Stromal cell of bone marrow (primary cell): ENCODE measurements at regions not wholly inside any gene's neighbourhood (a gene's known extent, or its start where the extent isn't known, plus 50 kb on each side); places are given as distances from the start of the nearest gene placed in this dataset.
"Not testable (repeated sequence)": the region's sequence is repeated elsewhere in the genome, so short reads cannot be mapped to it uniquely, and the experiment has no call there.

Experiments used
- DNase-seq: peaks from one replicate; pipeline ENCODE4 v3.0.0-alpha.2; 2012; ENCODE audit warnings: low read depth

DNA sequence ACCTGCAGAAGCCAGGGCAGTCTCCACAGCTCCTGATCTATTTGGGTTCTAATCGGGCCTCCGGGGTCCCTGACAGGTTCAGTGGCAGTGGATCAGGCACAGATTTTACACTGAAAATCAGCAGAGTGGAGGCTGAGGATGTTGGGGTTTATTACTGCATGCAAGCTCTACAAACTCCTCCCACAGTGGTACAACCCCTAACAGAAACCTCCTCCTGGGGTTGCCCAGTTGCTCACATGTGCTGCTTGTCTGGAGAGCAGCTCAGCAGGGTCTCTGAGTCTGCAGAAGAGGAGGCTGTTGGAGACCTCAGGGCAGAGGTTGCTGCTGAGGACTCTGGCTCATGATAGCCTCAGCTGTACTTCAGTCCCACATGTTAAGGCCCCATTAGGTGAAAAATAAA, 1269.1 kb downstream of the RPIA start:
- not testable (repeated sequence) for DNase-seq

DNA sequence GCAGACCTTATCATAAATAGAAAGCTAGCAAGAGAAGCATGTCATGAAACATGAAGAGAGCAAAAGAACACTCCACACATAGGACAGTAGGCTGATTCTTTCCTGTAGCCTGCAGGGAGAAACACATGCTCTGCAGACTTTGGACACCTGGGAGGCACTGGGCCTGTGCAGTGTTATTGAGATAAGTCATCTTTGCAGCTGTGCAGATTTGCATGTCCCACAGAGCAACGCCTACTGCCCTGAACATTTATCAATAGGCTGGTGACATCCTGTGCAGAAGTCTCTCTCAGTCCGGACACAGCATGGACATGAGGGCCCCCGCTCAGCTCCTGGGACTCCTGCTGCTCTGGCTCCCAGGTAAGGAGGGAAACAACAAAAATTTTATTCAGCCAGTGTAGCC, 1277.1 kb downstream of the RPIA start:
- not testable (repeated sequence) for DNase-seq

DNA sequence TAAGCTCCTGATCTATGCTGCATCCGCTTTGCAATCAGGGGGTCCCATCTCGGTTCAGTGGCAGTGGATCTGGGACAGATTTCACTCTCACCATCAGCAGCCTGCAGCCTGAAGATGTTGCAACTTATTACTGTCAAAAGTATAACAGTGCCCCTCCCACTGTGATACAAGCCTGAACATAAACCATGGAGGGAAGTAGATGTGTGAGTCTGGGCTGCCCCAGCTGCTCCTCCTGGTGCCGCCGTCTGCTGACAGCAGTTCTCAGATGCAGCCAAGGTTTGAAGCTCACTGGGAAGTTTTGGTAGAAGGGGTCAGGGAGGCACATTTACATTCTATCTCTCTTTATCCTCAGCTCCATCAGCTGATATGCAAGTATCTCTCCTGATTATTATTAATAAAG, 1277.7 kb downstream of the RPIA start:
- DNase-seq = not testable (repeated sequence)

DNA sequence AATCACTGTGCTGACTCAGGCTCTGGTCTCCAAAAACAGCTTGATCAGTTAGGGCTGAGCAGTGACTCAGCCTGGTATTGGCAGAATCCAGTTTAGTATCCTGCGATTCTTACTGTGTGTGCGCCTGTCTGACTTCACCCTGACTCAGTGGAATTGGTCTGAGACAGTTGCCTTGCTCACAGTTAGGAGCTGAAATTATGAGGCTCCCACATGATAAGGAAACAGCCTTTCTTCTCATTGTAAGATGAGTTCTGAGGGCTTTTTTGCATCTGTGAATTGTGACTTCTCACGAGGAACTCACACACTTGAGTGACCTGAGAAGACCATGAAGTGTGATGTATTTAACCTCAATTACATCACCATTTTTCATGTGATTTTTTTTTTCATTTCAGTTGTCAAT, 1282.4 kb downstream of the RPIA start:
- DNase-seq = peak; percentile 93

DNA sequence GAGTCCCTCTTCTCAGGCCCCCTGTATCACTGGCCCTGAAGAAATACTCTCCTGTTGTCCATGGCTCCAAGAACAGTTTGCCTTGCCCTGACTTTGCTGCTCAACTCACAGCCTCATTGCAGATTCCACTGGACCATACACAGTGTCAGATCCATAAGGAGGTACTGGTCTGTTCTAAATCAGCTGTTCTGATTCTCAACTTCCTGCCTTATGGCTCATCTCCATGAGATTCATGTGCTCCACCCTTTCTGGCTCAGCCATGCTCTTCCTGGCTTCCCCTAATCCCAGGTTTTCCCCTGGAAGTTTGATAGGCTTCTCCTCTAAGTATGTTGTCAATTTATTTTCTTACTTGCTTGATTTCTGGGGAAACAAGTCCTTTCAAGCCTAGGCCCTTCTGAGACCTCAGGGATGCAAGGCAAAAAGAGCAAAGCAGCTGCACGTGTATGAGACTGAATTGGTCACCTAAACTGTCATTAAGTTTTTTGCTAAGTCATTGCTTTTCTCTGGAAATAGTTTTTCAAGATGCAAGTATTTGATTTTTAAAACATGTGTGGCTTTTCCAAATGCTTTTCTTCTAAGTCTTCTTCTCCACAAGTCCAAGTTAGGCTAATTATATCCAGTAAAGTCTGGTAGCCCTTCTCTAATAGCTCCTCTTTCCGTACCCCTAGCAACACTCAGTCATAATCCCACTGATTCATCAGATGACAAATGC, 1288.5 kb downstream of the RPIA start:
- DNase-seq = not testable (repeated sequence)

DNA sequence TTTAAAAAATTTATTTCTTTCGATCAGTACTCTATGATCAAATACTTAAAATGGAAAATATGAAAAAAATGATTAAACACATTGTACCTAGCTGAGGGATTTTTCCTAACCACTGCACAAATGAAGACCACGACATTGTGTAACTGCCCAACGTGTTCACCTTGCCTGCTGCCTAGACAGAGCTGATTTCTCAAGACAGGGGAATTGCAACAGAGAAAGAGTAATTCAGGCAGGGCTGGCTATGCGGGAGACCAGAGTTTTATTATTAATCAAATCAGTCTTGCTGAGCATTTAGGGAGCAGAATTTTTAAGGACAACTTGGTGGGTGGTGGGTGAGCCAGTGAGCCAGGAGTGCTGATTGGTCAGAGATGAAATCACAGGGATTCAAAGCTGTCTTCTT, 1290.8 kb downstream of the RPIA start:
- not testable (repeated sequence) for DNase-seq

DNA sequence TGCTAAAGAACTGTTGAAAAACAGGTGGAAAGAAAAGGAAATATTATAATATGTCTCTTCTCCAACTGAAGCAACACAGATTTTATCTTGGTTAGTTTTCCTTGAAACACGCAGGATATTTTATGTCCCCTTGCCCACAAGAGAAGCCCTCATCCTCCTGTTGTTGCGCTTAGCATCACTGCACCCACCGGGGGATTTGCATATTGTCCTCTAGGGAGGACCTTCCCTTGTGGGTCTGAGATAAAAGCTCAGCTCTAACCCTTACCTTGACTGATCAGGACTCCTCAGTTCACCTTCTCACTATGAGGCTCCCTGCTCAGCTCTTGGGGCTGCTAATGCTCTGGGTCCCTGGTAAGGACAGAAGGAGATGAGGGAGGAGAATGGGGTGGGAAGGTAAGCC, 1294.2 kb downstream of the RPIA start:
- not testable (repeated sequence) for DNase-seq

DNA sequence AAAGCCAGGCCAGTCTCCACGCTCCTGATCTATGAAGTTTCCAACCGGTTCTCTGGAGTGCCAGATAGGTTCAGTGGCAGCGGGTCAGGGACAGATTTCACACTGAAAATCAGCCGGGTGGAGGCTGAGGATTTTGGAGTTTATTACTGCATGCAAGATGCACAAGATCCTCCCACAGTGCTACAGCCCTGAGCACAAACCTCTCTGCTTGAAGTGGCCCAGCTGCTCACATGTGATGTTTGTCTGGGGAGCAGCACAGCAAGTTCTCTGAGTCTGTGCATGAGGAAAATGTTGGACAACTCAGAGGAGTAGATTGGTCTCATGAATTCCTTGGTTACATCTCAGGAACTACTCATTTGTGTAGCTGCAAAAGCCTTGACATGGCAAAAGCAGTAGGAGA, 1295.1 kb downstream of the RPIA start:
- not testable (repeated sequence) for DNase-seq

DNA sequence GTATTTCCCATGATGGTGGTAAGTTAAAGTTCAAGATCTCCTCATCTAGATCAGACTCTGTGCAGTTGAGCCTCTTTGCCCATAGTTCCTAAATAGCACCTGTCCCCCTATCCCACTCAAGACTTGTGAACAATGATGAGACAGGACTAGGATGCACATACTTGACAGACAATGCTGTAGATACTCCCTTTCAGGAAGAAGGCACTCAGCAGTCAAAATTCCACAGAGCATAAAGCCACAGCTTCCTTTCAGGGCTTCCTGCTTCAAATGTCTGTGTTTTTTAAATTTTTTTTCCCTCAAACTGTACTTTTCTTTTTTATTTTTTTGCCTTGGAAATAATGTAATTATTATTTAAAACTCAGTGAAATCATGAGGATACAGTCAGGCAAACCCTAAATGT, 1305.3 kb downstream of the RPIA start:
- not testable (repeated sequence) for DNase-seq

DNA sequence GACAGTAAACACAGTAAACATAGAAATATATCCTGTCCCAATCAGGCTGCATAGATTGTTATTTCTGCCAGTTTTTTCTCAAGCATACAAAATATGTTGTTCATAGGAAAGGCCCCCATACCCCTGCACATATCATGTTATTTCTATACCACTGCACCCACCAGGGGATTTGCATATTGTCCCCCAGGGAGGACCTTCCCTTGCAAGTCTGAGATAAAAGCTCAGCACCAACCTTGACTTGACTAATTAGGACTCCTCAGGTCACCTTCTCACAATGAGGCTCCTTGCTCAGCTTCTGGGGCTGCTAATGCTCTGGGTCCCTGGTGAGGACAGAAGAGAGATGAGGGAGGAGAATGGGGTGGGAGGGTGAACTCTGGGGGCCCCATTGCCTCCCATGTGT, 1313.1 kb downstream of the RPIA start:
- not testable (repeated sequence) for DNase-seq

DNA sequence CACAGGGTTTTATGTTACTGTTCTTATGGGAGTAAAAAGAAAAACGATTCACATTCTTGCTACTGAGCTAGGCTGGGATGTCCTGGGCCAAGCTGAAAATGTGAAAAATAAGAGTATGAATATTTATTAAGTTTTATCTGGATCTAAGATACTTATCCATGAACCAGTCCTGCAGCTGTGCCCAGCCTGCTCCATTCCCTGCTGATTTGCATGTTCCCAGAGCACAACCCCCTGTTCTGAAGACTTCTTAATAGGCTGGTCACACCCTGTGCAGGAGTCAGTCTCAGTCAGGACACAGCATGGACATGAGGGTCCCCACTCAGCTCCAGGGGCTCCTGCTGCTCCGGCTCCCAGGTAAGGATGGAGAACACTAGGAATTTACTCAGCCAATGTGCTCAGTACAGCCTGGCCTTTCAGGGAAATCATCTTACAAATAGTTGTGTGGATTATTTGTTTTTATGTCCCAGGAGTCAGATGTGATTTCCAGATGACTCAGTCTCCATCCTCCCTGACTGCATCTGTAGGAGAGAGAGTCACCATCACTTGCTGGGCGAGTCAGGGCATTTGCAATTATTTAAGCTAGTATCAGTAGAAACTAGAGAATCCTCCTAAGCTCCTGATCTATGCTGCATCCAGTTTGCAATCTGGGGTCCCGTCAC, 1319.1 kb downstream of the RPIA start:
- DNase-seq = peak; percentile 25

DNA sequence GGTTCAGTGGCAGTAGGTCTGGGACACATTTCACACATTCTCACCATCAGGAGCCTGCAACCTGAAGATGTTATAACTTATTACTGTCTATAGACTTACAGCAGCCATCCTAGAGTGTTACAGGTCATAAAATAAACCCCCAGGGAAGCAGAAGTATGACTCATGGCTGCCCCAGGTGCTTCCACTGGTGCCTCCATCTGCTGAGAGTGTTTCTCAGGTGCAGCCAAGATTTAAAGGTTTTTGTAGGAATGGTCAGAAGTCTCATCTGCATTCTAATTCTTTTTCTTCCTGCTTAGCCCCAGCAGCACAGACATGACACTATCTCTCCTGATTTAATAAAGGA, 1319.6 kb downstream of the RPIA start:
- not testable (repeated sequence) for DNase-seq

DNA sequence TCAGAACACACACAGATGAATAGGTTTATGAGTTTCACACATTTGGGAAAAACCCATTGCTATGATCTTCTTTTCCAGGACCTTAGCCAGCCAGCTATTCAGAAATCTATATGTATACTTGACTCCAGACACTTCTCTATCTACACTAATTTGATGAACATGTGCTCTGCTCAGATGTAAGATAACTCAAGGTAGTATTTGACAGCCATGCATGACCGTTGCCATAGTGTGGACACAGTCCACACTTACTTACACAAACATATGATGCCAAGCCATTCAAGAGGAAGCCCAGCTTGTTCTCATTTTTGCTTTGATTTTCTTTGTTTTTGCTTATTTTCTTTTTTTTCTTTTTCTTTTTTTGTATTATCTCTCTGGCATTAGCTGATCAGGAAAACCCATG, 1328.4 kb downstream of the RPIA start:
- DNase-seq = not testable (repeated sequence)

DNA sequence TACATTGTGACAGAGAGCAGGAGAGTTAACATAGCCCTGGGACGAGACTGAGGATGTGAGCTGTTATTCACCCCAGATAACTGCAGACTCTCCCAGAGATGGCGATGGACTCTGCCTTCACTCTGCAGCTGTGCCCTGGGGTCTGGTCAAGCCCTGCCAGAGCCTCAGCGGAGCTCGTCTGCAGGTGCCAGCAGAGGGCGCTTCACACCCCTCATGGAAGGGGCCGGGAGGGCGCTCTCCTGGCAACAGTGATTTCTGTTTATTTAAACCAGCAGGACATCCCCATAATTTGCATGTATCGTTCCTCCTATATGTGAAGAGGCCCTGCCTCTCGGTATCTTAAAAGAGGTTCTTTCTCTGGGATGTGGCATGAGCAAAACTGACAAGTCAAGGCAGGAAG, 1329.8 kb downstream of the RPIA start:
- not testable (repeated sequence) for DNase-seq

DNA sequence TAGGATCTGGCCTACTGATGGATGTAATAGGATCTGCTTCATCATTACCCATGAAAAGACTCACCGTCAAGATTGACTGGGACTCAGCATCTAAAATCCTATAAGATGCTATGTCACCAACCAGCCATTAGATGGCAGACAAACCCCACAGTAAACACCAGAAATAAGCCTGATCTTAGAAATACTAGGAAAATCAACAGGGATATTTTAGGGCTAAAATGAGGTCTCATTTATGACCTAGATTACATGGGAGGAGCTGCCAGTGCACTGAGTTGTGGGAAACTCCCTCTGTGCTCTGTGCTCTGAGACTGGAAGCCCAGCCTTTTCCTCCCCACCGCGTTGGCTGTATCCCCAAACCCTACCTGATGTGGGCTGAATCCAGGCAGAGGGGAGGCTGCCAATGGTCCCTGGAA, 1335.8 kb downstream of the RPIA start:
- not testable (repeated sequence) for DNase-seq

DNA sequence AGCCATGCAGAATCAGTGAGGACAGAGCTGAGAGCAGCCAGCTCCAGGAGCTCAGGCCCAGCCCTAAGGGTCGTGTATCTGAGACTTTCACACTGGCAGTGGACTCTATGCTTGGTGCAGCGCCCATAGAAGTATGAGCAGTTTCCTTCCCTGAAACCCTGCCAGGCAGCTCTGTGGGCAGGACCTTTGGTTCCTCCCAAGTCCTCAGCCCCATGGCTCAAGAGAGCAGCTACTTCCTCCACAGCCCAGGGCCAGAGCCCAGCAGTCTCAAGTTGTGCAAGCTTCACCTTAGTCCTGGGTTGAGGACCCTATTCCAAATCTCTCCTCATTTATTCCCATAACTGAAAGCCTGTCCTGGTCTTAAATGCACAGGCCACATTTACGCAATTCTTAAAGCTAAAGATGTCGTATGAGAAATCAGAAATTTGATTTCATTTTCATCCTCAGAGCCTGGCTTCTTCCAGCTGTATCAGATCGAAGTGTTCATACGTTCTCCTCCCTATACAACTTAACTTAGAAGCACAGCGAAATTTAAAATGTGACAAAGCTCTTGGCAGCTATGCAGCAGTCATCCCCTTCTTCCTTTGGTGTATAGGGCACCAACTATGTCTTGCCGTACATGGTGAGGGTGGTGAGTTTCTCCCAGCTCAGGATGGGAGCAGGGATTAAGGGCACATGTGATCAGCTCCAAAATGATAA, 1337.1 kb downstream of the RPIA start:
- not testable (repeated sequence) for DNase-seq

DNA sequence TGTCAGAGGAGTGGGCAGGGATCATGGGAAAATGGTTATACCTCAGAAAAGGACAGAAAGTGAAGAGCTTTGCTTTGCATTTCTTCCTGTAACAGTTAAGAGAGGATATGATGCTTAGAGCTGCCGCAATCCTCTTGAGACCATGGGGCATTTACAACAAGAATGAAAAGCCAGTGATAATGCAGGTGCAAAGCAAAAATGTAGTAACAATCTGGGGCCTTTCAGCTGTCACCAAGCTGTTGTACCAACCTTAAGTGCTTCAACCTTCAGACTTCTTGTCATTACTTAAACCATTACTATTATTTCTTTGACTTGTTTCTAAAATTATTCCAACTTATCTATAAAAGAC, 1337.6 kb downstream of the RPIA start:
- not testable (repeated sequence) for DNase-seq

DNA sequence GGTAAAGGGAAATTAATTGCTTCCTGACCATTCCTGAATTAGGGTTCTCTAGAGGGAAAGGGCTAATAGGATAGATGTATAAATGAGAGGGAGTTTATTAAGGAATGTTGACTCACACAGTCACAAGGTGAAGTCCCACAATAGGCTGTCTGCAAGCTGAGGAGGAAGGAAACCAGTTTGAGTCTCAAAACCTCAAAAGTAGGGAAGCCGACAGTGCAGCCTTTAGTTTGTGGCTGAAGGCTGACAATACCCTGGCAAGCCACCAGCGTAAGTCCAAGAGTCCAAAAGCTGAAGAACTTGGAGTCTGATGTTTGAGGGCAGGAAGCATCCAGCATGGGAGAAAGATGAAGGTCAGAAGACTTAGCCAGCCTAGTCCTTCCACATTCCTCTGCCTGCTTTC, 1340.8 kb downstream of the RPIA start:
- DNase-seq = not testable (repeated sequence)

DNA sequence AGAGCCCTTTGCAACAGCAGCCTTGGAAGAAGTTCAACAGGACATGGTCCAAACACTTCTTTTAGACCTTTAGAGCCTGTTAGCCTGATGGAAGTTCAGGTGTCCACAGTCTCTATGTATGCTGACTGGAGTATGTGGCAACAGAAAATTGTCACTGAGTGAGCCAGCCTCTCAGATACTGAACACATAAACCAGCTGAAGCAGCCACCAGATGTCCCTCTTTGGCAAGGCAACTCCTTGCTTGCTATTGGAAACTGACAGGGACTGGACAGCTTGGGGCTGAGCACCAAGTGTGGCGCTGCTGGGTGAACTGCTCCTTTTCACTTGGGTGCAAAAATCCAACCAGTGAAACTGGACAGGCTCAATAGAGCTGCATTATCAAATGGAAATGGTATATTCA, 1344.9 kb downstream of the RPIA start:
- DNase-seq = not testable (repeated sequence)

DNA sequence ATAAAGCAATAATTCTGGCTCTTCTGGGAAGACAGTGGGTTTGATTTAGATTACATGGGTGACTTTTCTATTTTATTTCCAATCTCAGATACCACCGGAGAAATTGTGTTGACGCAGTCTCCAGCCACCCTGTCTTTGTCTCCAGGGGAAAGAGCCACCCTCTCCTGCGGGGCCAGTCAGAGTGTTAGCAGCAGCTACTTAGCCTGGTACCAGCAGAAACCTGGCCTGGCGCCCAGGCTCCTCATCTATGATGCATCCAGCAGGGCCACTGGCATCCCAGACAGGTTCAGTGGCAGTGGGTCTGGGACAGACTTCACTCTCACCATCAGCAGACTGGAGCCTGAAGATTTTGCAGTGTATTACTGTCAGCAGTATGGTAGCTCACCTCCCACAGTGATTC, 1347.6 kb downstream of the RPIA start:
- DNase-seq = not testable (repeated sequence)

DNA sequence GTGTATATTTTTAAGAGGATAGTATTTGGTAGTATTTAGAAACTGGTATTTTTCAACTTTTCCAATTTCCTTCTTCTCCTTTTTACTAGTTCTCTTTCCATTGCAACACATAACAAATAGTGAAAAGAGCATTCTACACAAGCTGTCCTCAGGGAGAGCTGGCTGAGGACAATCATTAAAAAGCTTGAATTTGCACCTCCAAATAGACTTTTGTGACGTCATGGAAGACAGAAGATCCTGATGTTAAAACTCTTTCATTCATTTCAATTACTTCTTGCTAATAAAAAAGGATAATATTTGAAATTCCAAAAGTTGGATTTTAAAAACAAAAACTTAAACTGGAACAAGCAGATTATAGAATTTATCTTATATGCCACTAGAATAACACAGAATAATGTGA, 1356.3 kb downstream of the RPIA start:
- not testable (repeated sequence) for DNase-seq

DNA sequence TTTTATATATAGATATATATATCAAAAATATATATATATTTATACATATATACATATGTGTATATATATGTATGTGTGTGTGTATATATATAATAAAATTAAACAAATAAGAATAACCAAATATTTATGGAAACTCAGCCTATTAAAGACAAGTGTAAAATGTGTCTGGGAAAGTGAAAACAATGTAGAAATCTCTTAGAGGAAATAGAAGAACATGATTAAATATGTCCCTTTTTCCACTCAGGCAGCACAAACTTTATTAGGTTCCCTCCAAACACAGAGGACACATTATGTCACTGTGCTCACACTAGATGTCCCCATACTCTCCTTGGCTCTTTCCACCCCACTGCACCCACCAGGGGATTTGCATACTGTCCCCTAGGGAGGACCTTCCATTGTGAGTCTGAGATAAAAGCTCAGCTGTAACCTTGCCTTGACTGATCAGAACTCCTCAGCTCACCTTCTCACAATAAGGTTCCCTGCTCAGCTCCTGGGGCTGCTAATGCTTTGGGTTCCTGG, 1360.7 kb downstream of the RPIA start:
- DNase-seq = not testable (repeated sequence)

DNA sequence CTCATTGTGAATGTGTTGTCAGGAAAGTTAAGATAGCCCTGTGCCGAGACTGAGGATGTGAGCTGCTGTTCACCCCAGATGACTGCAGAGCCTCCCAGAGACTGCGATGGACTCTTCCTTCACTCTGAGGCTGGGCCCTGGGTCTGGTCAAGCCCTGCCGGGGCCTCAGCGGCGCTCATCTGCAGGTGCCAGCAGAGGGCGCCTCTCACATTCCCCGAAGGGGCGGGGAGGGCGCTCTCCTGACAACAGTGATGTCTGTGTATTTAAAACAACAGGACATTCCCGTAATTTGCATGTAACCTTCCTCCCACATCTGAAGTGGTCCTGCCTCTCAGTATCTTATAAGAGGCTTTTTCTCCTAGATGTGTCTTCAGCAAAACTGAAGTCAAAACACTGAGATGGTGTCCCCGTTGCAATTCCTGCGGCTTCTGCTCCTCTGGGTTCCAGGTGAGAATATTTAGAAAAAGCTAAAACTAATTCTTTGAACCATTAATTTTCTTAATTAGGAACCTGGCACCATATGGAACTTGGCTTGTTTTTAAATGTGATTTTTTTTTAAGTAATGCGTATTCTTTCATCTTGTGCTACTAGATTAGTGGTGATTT, 1377.9 kb downstream of the RPIA start:
- peak; percentile 3 for DNase-seq
